H9 (cell line): ENCODE measurements at regions not wholly inside any gene's neighbourhood (a gene's known extent, or its start where the extent isn't known, plus 50 kb on each side); places are given as distances from the start of the nearest gene placed in this dataset.

Experiments used
- DNase-seq: peaks from one replicate; pipeline ENCODE4 v3.0.0-alpha.2; 2017
- H2AFZ ChIP-seq: one replicate; pipeline ENCODE4 v1.6.1; 2013; ENCODE audit warnings: mild to moderate bottlenecking, low read length, control low read depth, moderate library complexity
- H2AK5ac ChIP-seq: 2 replicates; pipeline ENCODE4 v1.6.1; 2013; ENCODE audit warnings: low read length, control low read depth, mixed read lengths; ENCODE audit not compliant: insufficient read length
- H2BK120ac ChIP-seq: one replicate; pipeline ENCODE4 v1.6.1; 2013; ENCODE audit warnings: low read depth, mild to moderate bottlenecking, low read length, control low read depth, inconsistent platforms; ENCODE audit not compliant: poor library complexity, severe bottlenecking
- H2BK12ac ChIP-seq: 2 replicates; pipeline ENCODE4 v1.6.1; 2013; ENCODE audit warnings: low read length, control low read depth, mixed read lengths, low read depth; ENCODE audit not compliant: insufficient read length
- H2BK15ac ChIP-seq: 2 replicates; pipeline ENCODE4 v1.6.1; 2013; ENCODE audit warnings: low read depth, low read length, control low read depth
- H2BK20ac ChIP-seq: one replicate; pipeline ENCODE4 v1.6.1; 2013; ENCODE audit warnings: low read depth, mild to moderate bottlenecking, low read length, control low read depth, inconsistent platforms; ENCODE audit not compliant: poor library complexity, severe bottlenecking
- H2BK5ac ChIP-seq: 2 replicates; pipeline ENCODE4 v1.6.1; 2013; ENCODE audit warnings: low read length, control low read depth, mixed read lengths; ENCODE audit not compliant: insufficient read length
- H3K14ac ChIP-seq: 2 replicates; pipeline ENCODE4 v1.6.1; 2013; ENCODE audit warnings: low read length, control low read depth; ENCODE audit not compliant: insufficient read depth
- H3K18ac ChIP-seq: 2 replicates; pipeline ENCODE4 v1.6.1; 2013; ENCODE audit warnings: low read depth, mild to moderate bottlenecking, mixed read lengths, low read length, control low read depth; ENCODE audit not compliant: insufficient read length
- H3K23ac ChIP-seq: 2 replicates; pipeline ENCODE4 v1.6.1; 2013; ENCODE audit warnings: low read length, control low read depth, mixed read lengths, low read depth; ENCODE audit not compliant: insufficient read length
- H3K23me2 ChIP-seq: 2 replicates; pipeline ENCODE4 v1.6.1; 2013; ENCODE audit warnings: low read depth, mild to moderate bottlenecking, mixed read lengths, low read length, control low read depth; ENCODE audit not compliant: insufficient read length, poor library complexity, severe bottlenecking
- H3K27ac ChIP-seq: 2 replicates; pipeline ENCODE4 v1.5.1; 2013; ENCODE audit warnings: low read length, control low read depth, mixed read lengths, low read depth; ENCODE audit not compliant: insufficient read length
- H3K27me3 ChIP-seq: 2 replicates; pipeline ENCODE4 v1.6.1; 2013; ENCODE audit warnings: low read length, control low read depth, inconsistent platforms; ENCODE audit not compliant: insufficient read depth
- H3K4ac ChIP-seq: 2 replicates; pipeline ENCODE4 v1.6.1; 2013; ENCODE audit warnings: low read depth, mild to moderate bottlenecking, control low read depth, inconsistent platforms, low read length, moderate library complexity
- H3K4me1 ChIP-seq: 2 replicates; pipeline ENCODE4 v1.6.1; 2013; ENCODE audit warnings: low read length, control low read depth, inconsistent platforms; ENCODE audit not compliant: insufficient read depth
- H3K4me2 ChIP-seq: 2 replicates; pipeline ENCODE4 v1.6.1; 2013; ENCODE audit warnings: low read length, control low read depth, mixed read lengths; ENCODE audit not compliant: insufficient read length, insufficient read depth
- H3K56ac ChIP-seq: 2 replicates; pipeline ENCODE4 v1.6.1; 2013; ENCODE audit warnings: low read depth, mild to moderate bottlenecking, mixed read lengths, low read length, control low read depth; ENCODE audit not compliant: insufficient read length
- H3K79me1 ChIP-seq: 2 replicates; pipeline ENCODE4 v1.6.1; 2013; ENCODE audit warnings: low read depth, mild to moderate bottlenecking, moderate library complexity, low read length, control low read depth, inconsistent platforms; ENCODE audit not compliant: insufficient read depth, poor library complexity, severe bottlenecking
- H3K79me2 ChIP-seq: 2 replicates; pipeline ENCODE4 v1.6.1; 2013; ENCODE audit warnings: low read length, control low read depth, inconsistent platforms; ENCODE audit not compliant: insufficient read depth
- H3K9ac ChIP-seq: 2 replicates; pipeline ENCODE4 v1.6.1; 2013; ENCODE audit warnings: low read length, control low read depth, mixed read lengths; ENCODE audit not compliant: insufficient read length; ENCODE audit errors: extremely low read depth
- H3K9me3 ChIP-seq: one replicate; pipeline ENCODE4 v1.6.1; 2013; ENCODE audit warnings: low read depth, low read length, inconsistent platforms; ENCODE audit not compliant: control insufficient read depth
- H3T11ph ChIP-seq: one replicate; pipeline ENCODE4 v1.6.1; 2013; ENCODE audit warnings: mild to moderate bottlenecking, low read length, control low read depth, inconsistent platforms
- H4K20me1 ChIP-seq: one replicate; pipeline ENCODE4 v1.6.1; 2013; ENCODE audit not compliant: control insufficient read depth, insufficient read length, insufficient read depth
- H4K5ac ChIP-seq: 2 replicates; pipeline ENCODE4 v1.6.1; 2013; ENCODE audit warnings: low read depth, mild to moderate bottlenecking, mixed read lengths, low read length, control low read depth; ENCODE audit not compliant: insufficient read length
- H4K8ac ChIP-seq: replicated peaks from 2 replicates; pipeline ENCODE4 v1.6.1; 2013; ENCODE audit warnings: low read length, control low read depth, mixed read lengths, low read depth; ENCODE audit not compliant: insufficient read length
- H4K91ac ChIP-seq: 2 replicates; pipeline ENCODE4 v1.6.1; 2013; ENCODE audit warnings: low read depth, mild to moderate bottlenecking, moderate library complexity, mixed read lengths, low read length, control low read depth; ENCODE audit not compliant: insufficient read length
- H3K27ac Mint-ChIP-seq, 3 experiments: 2 replicates in 2 of 3; 3 replicates in 1 of 3; pipeline ENCODE4 v1.8.0; 2020 to 2021; ENCODE audit warnings: mixed read lengths in 3 of 3, mild to moderate bottlenecking in 1 of 3, moderate library complexity in 1 of 3
- H3K27me3 Mint-ChIP-seq: 2 replicates; pipeline ENCODE4 v1.8.0; 2021; ENCODE audit warnings: low read depth, mild to moderate bottlenecking, moderate library complexity, mixed read lengths
- H3K36me3 Mint-ChIP-seq, 3 experiments: 2 replicates in 2 of 3; 3 replicates in 1 of 3; pipeline ENCODE4 v1.8.0; 2020 to 2021; ENCODE audit warnings: low read depth in 3 of 3, mixed read lengths in 3 of 3; ENCODE audit not compliant: insufficient read depth in 1 of 3
- H3K4me1 Mint-ChIP-seq, 2 experiments: 2 replicates each; pipeline ENCODE4 v1.8.0; 2020; ENCODE audit warnings: mixed read lengths in 2 of 2
- H3K4me3 Mint-ChIP-seq, 2 experiments: 2 replicates in 1 of 2; 3 replicates in 1 of 2; pipeline ENCODE4 v1.8.0; 2020 to 2021; ENCODE audit warnings: mild to moderate bottlenecking in 2 of 2, mixed read lengths in 2 of 2, moderate library complexity in 1 of 2
- H3K9me3 Mint-ChIP-seq, 2 experiments: 2 replicates in 1 of 2; 3 replicates in 1 of 2; pipeline ENCODE4 v1.8.0; 2020; ENCODE audit warnings: mild to moderate bottlenecking in 2 of 2, mixed read lengths in 2 of 2, moderate library complexity in 1 of 2
- CTCF ChIP-seq: fragments of 200-600 bp; sonication (generic); conservative IDR thresholded peaks from 3 replicates; pipeline ENCODE4 v1.8.0; 2021; ENCODE audit warnings: antibody characterized with exemption, mild to moderate bottlenecking

- H2AFZ ChIP-seq: no peak overlapping the region
- Mint-ChIP-seq H3K4me3 (no peak overlapping the region), H3K27ac (no peak overlapping the region), H3K36me3 (peaks cover 3 to 10% (median 4%) of the 10 kb centered on the region in 3 experiments; a peak in 4 of 7 replicates), H3K27me3 (no peaks in the 10 kb centered on the region), H3K4me1 (no peaks in the 10 kb centered on the region), H3K9me3 (peaks cover 0 to 4% of the 10 kb centered on the region in 2 experiments; a peak in 1 of 5 replicates)
- H4K20me1 ChIP-seq: no peaks in the 10 kb centered on the region
- H2BK12ac ChIP-seq: no peak overlapping the region
- no peak overlapping the region for H4K8ac ChIP-seq
- no peaks in the 10 kb centered on the region for H3K23me2 ChIP-seq
- H3K27ac ChIP-seq: no peak overlapping the region
- H3K4me2 ChIP-seq: no peak overlapping the region
- no peak overlapping the region for H2BK5ac ChIP-seq
- no peak overlapping the region for H3K4ac ChIP-seq
- no peak overlapping the region for H2BK20ac ChIP-seq
- no peak overlapping the region for H3T11ph ChIP-seq
- no peak overlapping the region for H2AK5ac ChIP-seq
- H3K56ac ChIP-seq: no peak overlapping the region
- H2BK15ac ChIP-seq: no peak overlapping the region
- no peaks in the 10 kb centered on the region for H3K4me1 ChIP-seq
- H3K9me3 ChIP-seq: no peaks in the 10 kb centered on the region
- no peak overlapping the region for H4K5ac ChIP-seq
- H3K9ac ChIP-seq: no peak overlapping the region
- no peaks in the 10 kb centered on the region for H3K27me3 ChIP-seq
- H3K14ac ChIP-seq: no peak overlapping the region
- TF ChIP-seq CTCF: no peak
- no peak overlapping the region for H3K23ac ChIP-seq
- H2BK120ac ChIP-seq: no peak overlapping the region
- no peaks in the 10 kb centered on the region for H3K79me1 ChIP-seq
- H4K91ac ChIP-seq: no peak overlapping the region
- H3K18ac ChIP-seq: no peak overlapping the region
- DNase-seq: no peak
- H3K79me2 ChIP-seq: no peaks in the 10 kb centered on the region
Observed at GRCh38 chr10:28082316-28082715, 83.4 kb upstream of the ODAD2 start.
